NCI-H2196 (cell line): ENCODE measurements at regions not wholly inside any gene's neighbourhood (a gene's known extent, or its start where the extent isn't known, plus 50 kb on each side); places are given as distances from the start of the nearest gene placed in this dataset.

ENCODE experiments used
- DNase-seq: peaks from one replicate; lab custom pipeline; 2025; ENCODE audit not compliant: unreplicated experiment; lab: John Stamatoyannopoulos, UW

- no peak for DNase-seq
Measured at GRCh38 chr3:141669434-141669833, 68.7 kb upstream of the RNF7 start.

- no peak for DNase-seq
Measured at GRCh38 chr3:141677701-141678100, 60.4 kb upstream of the RNF7 start.

- peak; percentile 70 for DNase-seq
Measured at GRCh38 chr3:141680620-141681389, 57.3 kb upstream of the RNF7 start.

GRCh38 chr3:141681390-141681780, 56.7 kb upstream of the RNF7 start:
- DNase-seq: no peak

- DNase-seq: no peak
Measured at GRCh38 chr3:141682007-141682406, 56.1 kb upstream of the RNF7 start.

- DNase-seq: no peak
Measured at GRCh38 chr3:141682921-141683320, 55.2 kb upstream of the RNF7 start.

GRCh38 chr3:141684758-141685157, 53.3 kb upstream of the RNF7 start:
- DNase-seq: no peak

GRCh38 chr3:141686466-141687291, 51.4 kb upstream of the RNF7 start:
- peak; percentile 95 for DNase-seq
